GM18498 (cell line): ENCODE measurements at regions not wholly inside any gene's neighbourhood (a gene's known extent, or its start where the extent isn't known, plus 50 kb on each side); places are given as distances from the start of the nearest gene placed in this dataset.

Experiments
- ATAC-seq: cut with Tn5 transposase; IDR thresholded peaks from one replicate; pipeline ENCODE4 v1.9.1; 2021; ENCODE audit warnings: mild to moderate bottlenecking, moderate library complexity; ENCODE audit not compliant: unreplicated experiment

DNA sequence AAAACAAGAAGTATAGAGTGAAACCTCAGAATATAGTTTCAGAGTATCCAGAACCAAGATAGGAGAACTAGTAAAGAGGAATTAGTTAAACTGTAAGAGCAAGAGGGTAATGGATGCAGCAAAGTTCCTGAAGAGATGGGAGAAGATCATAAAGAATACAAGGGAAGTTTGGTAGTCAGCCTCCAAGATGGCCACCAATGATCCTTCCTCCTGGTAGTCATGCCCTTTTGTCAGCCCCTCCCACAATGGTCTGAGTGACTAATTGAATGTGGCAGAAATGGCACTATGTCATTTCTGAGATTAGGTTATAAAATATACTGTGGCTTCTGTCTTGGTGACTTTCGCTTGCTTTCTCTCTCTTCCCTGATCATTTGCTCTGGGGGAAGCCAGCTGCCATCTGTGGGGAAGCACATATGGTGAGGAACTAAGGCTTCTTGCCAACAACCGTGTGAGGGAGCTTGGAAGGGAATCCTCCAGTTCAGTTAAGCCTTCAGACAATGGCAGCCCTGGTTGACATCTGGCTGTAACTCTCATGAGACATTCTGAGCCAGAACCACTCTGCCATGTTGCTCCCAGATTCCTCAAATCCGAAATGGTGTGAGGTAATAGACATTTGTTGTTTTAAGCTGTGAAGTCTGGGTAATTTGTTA, 55.3 kb upstream of the AMN1 start:
- ATAC-seq = no peak

DNA sequence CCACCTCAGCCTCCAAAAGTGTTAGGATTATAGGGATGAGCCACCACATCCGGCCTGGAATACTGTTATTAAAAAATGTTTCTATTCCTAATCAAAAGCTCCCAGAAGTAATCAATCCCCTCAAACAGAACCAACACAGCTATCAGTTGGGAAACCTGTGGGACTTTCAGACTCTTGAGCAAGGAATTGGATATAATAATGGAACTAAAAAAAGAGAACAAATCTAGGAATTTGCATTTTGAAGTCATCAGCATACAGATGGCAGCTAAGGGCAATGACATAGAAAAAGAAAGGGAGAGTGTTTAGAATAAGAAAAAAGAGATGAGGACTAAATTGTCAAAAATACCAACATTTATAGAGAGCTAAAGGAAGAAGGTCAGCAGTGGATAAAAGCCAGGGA, 54.7 kb upstream of the AMN1 start:
- ATAC-seq = no peak

DNA sequence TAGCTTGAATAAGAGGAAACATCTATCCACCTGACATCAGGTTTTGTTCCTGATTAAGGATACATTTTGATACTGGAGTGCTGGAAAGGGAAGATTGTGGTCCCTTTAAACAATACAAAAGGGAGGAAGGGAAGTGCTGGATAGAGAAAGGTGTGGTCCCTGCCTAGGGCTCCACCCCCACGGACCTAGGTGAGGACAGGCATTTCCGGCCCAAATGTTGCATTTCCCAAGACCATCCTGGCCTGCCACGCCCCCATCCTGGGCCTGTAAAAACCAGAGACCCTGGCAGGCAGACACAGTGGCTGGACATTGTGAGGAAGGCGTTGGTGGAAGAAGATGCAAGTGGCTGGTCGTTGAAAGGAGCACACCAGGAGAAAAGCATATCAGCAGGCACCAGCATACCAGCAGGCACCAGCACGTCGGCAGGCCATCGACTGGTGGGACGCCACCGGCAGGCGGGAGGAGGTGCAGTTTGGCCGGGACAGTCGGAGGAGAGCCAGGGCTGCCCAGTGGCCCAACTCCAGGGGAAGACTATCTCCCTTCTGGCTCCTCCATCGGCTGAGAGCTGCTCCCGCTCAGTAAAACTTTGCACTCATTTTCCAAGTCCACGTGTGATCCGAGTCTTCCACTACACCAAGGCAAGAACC, 53.2 kb upstream of the AMN1 start:
- no peak for ATAC-seq

DNA sequence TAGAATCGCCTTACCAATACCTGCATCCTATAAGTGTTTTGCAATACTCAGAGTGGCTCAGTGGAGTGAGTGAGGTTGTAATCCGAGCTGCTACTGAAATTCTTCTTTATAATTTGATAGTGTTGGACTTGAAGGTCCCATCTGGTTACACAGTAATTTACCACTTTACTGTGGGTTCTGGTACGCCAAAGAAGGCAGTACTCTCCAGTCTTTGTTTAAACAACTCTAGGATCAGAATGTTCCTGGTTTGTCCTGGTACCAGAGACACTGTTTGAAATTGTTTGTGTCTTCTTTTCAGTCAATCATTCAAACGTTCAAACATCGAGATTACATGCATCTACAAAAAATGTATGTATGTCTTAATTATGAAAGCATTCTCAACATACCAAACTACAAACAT, 51.3 kb upstream of the AMN1 start:
- no peak for ATAC-seq

DNA sequence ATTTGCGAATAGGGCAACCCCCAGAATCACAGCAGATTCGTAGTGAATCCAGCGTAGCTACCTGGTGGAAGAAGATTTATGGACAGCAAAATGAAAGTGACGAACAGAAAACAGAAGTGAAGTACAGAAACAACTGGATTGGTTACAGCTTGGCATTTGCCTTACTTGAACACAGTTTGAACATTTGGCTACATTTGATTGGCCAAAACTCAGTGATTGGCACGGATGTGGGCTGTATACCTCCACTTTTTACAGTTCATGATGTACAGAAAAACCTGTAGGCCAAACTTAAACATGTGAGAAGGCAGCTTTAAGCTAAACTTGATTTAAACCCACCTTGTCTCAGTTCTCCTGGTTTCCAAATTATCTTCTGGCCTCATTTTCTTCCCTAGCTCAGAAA, 49.9 kb upstream of the AMN1 start:
- ATAC-seq = no peak
